ENCODE measurements at regions not wholly inside any gene's neighbourhood (a gene's known extent, or its start where the extent isn't known, plus 50 kb on each side); places are given as distances from the start of the nearest gene placed in this dataset.

DNA sequence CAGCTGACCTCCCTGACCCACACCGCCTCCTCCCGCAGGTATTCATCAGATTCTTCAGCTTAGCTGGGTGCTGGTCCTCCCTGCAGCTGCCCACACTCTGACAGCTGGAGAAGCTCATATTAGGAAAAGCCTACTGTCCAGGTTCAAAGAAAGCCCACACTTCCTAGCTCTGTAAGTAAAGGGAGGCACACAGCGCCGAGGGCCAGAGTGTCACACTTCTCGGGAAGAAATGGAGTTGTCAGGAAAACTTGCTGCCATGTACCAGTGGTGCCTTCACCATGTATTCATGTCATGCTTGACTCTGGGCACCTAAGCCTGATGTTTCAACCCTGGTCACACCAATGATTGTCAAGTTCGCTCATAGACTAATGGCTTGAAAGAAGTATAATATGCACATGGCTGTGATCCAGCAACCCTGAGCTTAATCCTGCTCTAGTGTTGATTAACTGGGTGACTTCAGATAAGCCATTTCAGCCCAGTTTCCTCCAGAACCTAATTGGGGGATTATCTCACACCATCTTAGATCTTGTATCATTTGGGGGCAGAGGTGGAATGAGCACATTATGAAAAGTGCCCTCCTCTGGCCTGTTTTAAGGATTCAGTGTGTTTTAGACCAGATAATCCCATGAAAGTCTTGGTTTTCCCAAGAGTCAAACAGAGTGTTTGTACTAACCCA is 180.3 kb upstream of the PARD3B start:
- no peak for TF ChIP-seq EZH2 (IDR thresholded peaks at IDR 0.05; ENCODE audit: borderline replicate concordance)
- TF ChIP-seq, protein P1, sequence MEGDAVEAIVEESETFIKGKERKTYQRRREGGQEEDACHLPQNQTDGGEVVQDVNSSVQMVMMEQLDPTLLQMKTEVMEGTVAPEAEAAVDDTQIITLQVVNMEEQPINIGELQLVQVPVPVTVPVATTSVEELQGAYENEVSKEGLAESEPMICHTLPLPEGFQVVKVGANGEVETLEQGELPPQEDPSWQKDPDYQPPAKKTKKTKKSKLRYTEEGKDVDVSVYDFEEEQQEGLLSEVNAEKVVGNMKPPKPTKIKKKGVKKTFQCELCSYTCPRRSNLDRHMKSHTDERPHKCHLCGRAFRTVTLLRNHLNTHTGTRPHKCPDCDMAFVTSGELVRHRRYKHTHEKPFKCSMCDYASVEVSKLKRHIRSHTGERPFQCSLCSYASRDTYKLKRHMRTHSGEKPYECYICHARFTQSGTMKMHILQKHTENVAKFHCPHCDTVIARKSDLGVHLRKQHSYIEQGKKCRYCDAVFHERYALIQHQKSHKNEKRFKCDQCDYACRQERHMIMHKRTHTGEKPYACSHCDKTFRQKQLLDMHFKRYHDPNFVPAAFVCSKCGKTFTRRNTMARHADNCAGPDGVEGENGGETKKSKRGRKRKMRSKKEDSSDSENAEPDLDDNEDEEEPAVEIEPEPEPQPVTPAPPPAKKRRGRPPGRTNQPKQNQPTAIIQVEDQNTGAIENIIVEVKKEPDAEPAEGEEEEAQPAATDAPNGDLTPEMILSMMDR (IDR thresholded peaks at IDR 0.05; ENCODE audit: poor library complexity): no peak
